H1 (cell line): ENCODE measurements at regions not wholly inside any gene's neighbourhood (a gene's known extent, or its start where the extent isn't known, plus 50 kb on each side); places are given as distances from the start of the nearest gene placed in this dataset.

ENCODE experiments used
- CTCF ChIA-PET: fragments of 300-600 bp; sonication (Branson Sonifier 250); formaldehyde crosslinking; loops from one replicate; lab custom pipeline; 2021; ENCODE audit not compliant: partially characterized antibody; lab: Charles Lee
- POLR2A ChIA-PET: fragments of 300-600 bp; sonication (Branson Sonifier 250); formaldehyde crosslinking; loops from one replicate; lab custom pipeline; 2021; ENCODE audit warnings: inconsistent platforms; ENCODE audit not compliant: partially characterized antibody; lab: Charles Lee
- DNase-seq, 2 experiments: peaks; one replicate each; pipeline versions ENCODE4 v3.0.0 to v3.0.0-alpha.2; 2010 to 2022; ENCODE audit warnings: low spot score in 2 of 2, low read depth in 1 of 2, mixed read lengths in 1 of 2
- FAIRE-seq: peaks from 2 replicates; lab custom pipeline; 2011; peaks lifted over from hg19 to GRCh38; lab: Jason Lieb, UNC
- H2AFZ ChIP-seq: 2 replicates; pipeline ENCODE4 v1.8.1; 2012; ENCODE audit warnings: low read length, inconsistent platforms
- H2AK5ac ChIP-seq: 2 replicates; pipeline ENCODE4 v1.6.1; 2013; ENCODE audit warnings: low read depth, low read length
- H2BK120ac ChIP-seq: replicated peaks from 2 replicates; pipeline ENCODE3; 2013; ENCODE audit warnings: low read depth, low read length, inconsistent platforms
- H2BK12ac ChIP-seq: 2 replicates; pipeline ENCODE4 v1.6.1; 2013; ENCODE audit warnings: low read depth, low read length
- H2BK15ac ChIP-seq: 2 replicates; pipeline ENCODE4 v1.6.1; 2013; ENCODE audit warnings: low read length
- H2BK20ac ChIP-seq: 2 replicates; pipeline ENCODE4 v1.6.1; 2013; ENCODE audit warnings: low read length
- H2BK5ac ChIP-seq: 2 replicates; pipeline ENCODE4 v1.6.1; 2013; ENCODE audit warnings: low read depth, low read length
- H3K14ac ChIP-seq: 2 replicates; pipeline ENCODE4 v1.6.1; 2013; ENCODE audit warnings: inconsistent platforms; ENCODE audit not compliant: insufficient read length
- H3K18ac ChIP-seq: 2 replicates; pipeline ENCODE4 v1.6.1; 2013; ENCODE audit warnings: low read length; ENCODE audit errors: extremely low read depth
- H3K23ac ChIP-seq: 2 replicates; pipeline ENCODE4 v1.6.1; 2013; ENCODE audit warnings: inconsistent platforms; ENCODE audit not compliant: insufficient read length
- H3K23me2 ChIP-seq: 2 replicates; pipeline ENCODE4 v1.6.1; 2013; ENCODE audit warnings: low read depth, low read length
- H3K27ac ChIP-seq: 2 replicates; pipeline ENCODE4 v1.6.1; 2011; ENCODE audit warnings: low read depth, low read length, inconsistent platforms
- H3K27me3 ChIP-seq, 4 experiments: replicated peaks in 1 of 4; 1 replicate in 1 of 4; 2 replicates in 3 of 4; pipeline versions ENCODE4 v1.6.1 to v1.8.1; 2011 to 2013; ENCODE audit warnings: low read length in 3 of 4, mild to moderate bottlenecking in 3 of 4, inconsistent platforms in 2 of 4, mixed read lengths in 2 of 4, moderate library complexity in 1 of 4; ENCODE audit not compliant: control insufficient read depth in 3 of 4, insufficient read depth in 3 of 4; ENCODE audit errors: extremely low read depth in 1 of 4
- H3K36me3 ChIP-seq, 4 experiments: 2 replicates each; pipeline versions ENCODE4 v1.6.1 to v1.8.1; 2011 to 2013; ENCODE audit warnings: mild to moderate bottlenecking in 4 of 4, low read length in 3 of 4, moderate library complexity in 2 of 4, control low read depth in 1 of 4, inconsistent platforms in 1 of 4; ENCODE audit not compliant: insufficient read depth in 4 of 4, control insufficient read depth in 2 of 4
- H3K4ac ChIP-seq: replicated peaks from 2 replicates; pipeline ENCODE3; 2013; ENCODE audit warnings: low read length, low read depth, mixed read lengths, inconsistent platforms; ENCODE audit not compliant: insufficient read length
- H3K4me1 ChIP-seq, 4 experiments: replicated peaks in 1 of 4; 1 replicate in 1 of 4; 2 replicates in 3 of 4; pipeline versions ENCODE4 v1.6.1 to v1.8.1; 2011 to 2013; ENCODE audit warnings: low read length in 3 of 4, inconsistent platforms in 2 of 4, mixed read lengths in 1 of 4; ENCODE audit not compliant: insufficient read depth in 4 of 4, control insufficient read depth in 3 of 4
- H3K4me2 ChIP-seq, 2 experiments: 2 replicates each; pipeline versions ENCODE4 v1.6.1 to v1.8.1; 2011 to 2013; ENCODE audit warnings: low read depth in 2 of 2, low read length in 2 of 2, control low read depth in 1 of 2, inconsistent platforms in 1 of 2, mild to moderate bottlenecking in 1 of 2; ENCODE audit not compliant: insufficient read depth in 1 of 2
- H3K4me3 ChIP-seq, 4 experiments: fragments of 200-600, 300-600 bp in 1 of 4; sonication (generic), shearing (Covaris generic), sonication (Bioruptor Twin) in 1 of 4; 2 replicates each; pipeline versions ENCODE4 v1.5.1 to v1.8.1; 2011 to 2016; ENCODE audit warnings: low read length in 4 of 4, low read depth in 3 of 4, control low read depth in 2 of 4, inconsistent platforms in 2 of 4, mild to moderate bottlenecking in 2 of 4, mixed read lengths in 1 of 4, moderate library complexity in 1 of 4; ENCODE audit not compliant: insufficient read depth in 2 of 4; ENCODE audit errors: extremely low read depth in 1 of 4
- H3K56ac ChIP-seq: replicated peaks from 2 replicates; pipeline ENCODE3; 2013; ENCODE audit warnings: low read depth, mild to moderate bottlenecking, mixed read lengths, low read length, inconsistent platforms; ENCODE audit not compliant: insufficient read length
- H3K79me1 ChIP-seq: 2 replicates; pipeline ENCODE4 v1.6.1; 2013; ENCODE audit warnings: low read depth, low read length, control low read depth
- H3K79me2 ChIP-seq, 2 experiments: 2 replicates each; pipeline versions ENCODE4 v1.6.1 to v1.8.1; 2012 to 2013; ENCODE audit warnings: low read length in 2 of 2, mild to moderate bottlenecking in 2 of 2, inconsistent platforms in 1 of 2; ENCODE audit not compliant: insufficient read depth in 2 of 2, control insufficient read depth in 1 of 2
- H3K9ac ChIP-seq, 4 experiments: replicated peaks in 1 of 4; 1 replicate in 1 of 4; 2 replicates in 3 of 4; pipeline versions ENCODE4 v1.6.1 to v1.8.1; 2011 to 2013; ENCODE audit warnings: low read depth in 3 of 4, low read length in 3 of 4, control low read depth in 2 of 4, mild to moderate bottlenecking in 2 of 4, moderate library complexity in 2 of 4, inconsistent platforms in 1 of 4; ENCODE audit errors: extremely low read depth in 1 of 4
- H3K9me3 ChIP-seq, 2 experiments: 2 replicates each; pipeline versions ENCODE4 v1.6.1 to v1.8.1; 2012 to 2013; ENCODE audit warnings: mild to moderate bottlenecking in 2 of 2, moderate library complexity in 2 of 2, control low read depth in 1 of 2, inconsistent platforms in 1 of 2, low read depth in 1 of 2, low read length in 1 of 2, mixed read lengths in 1 of 2; ENCODE audit not compliant: insufficient read depth in 2 of 2
- H4K20me1 ChIP-seq, 2 experiments: replicated peaks in 1 of 2; 2 replicates each; pipeline versions ENCODE3 to v1.8.1; 2011 to 2013; ENCODE audit warnings: inconsistent platforms in 2 of 2, low read length in 2 of 2, mild to moderate bottlenecking in 1 of 2; ENCODE audit not compliant: insufficient read depth in 2 of 2, control insufficient read depth in 1 of 2
- H4K5ac ChIP-seq: 2 replicates; pipeline ENCODE4 v1.6.1; 2013; ENCODE audit warnings: low read length, low read depth, mixed read lengths, inconsistent platforms; ENCODE audit not compliant: insufficient read length
- H4K8ac ChIP-seq: 2 replicates; pipeline ENCODE4 v1.8.0; 2013; ENCODE audit warnings: mild to moderate bottlenecking, moderate library complexity, low read length, inconsistent platforms; ENCODE audit not compliant: insufficient read depth; ENCODE audit errors: extremely low read depth
- H4K91ac ChIP-seq: replicated peaks from 2 replicates; pipeline ENCODE3; 2013; ENCODE audit warnings: low read length, mixed read lengths, inconsistent platforms; ENCODE audit not compliant: insufficient read length
- CBX8 ChIP-seq: fragments of 300-800, 300-1000 bp; sonication (generic); IDR thresholded peaks from 2 replicates; pipeline ENCODE4 v1.7.1; 2016; ENCODE audit warnings: low read depth, low read length, borderline replicate concordance
- MAFK ChIP-seq: IDR thresholded peaks from 2 replicates; pipeline ENCODE4 v1.6.1; 2012; ENCODE audit warnings: low read depth, mild to moderate bottlenecking, improper control_type of control experiment, low read length
- WGBS, 2 experiments: shearing (Covaris generic) in 1 of 2; methylation state at CpG; one replicate each; pipeline versions ENCODE4 v1.1.6 to v1.1.7; 2013 to 2015; ENCODE audit warnings: low lambda C conversion rate in 2 of 2, mixed read lengths in 2 of 2, inconsistent platforms in 1 of 2, low coverage in 1 of 2, missing lambda C conversion rate in 1 of 2; ENCODE audit not compliant: insufficient replicate concordance in 2 of 2, insufficient coverage in 1 of 2, insufficient read length in 1 of 2; ENCODE audit errors: extremely low coverage in 1 of 2, missing lambda C conversion rate in 1 of 2; 5-methylcytosine and 5-hydroxymethylcytosine counted together

DNA sequence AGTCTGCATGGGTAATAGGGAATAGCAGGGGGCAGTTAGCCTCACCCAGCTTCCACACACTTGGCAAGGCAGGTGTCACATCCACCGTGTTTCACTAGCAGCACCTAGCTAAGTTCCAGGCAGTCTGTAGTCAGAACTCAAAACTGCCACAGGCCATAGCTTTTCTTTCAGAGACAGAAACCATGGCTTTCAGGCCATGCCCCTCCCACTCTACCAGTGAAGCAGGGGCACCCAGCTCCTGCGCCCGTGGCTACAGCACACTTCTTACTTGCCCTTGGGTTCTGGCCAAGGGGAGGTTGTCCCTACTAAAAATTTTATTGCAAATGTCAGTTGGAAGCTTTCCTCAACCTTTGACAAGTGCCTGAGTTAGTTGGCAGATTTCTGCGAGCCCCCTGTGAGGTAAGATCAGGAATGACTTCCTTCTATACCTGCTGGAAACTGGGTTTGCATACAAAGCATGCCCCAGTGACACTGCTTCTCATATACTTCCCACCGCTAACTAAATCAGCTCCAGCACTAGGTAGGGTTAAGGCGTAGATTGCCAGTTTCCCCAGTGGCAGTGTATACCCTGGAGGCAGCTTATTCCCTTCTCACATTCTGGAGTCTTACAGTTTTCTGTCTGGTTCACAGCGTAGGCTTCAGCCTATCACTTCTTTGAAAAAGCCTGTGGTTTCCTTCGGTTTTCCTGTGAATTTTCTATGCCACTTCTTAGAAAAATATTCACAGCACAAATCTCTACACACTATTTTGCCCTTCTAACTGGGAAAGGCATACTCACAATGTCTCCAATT is 139.0 kb upstream of the LUZP2 start:
- WGBS, 2 experiments: 92% methylated on average over 8 of the region's 8 CpGs; no CpG with 5 or more reads in 1 of the 2 experiments
- no peak overlapping the region for H3K23ac ChIP-seq
- H3K4me1 ChIP-seq: no peaks in the 10 kb centered on the region
- ChIA-PET POLR2A (no interaction called here), CTCF (interaction anchor here (1.5 kb wide), 2 partner anchors 9 to 17 kb away, joined by 4 to 5 read pairs; no protein-coding TSS in a partner anchor)
- no peaks in the 10 kb centered on the region for H3K36me3 ChIP-seq
- no peak overlapping the region for H3K56ac ChIP-seq
- H3K9me3 ChIP-seq: no peaks in the 10 kb centered on the region
- no peak overlapping the region for H3K18ac ChIP-seq
- no peaks in the 10 kb centered on the region for H3K79me1 ChIP-seq
- H4K5ac ChIP-seq: no peak overlapping the region
- no peak overlapping the region for H3K4me2 ChIP-seq
- FAIRE-seq (no peak), DNase-seq (no peak)
- no peaks in the 10 kb centered on the region for H4K20me1 ChIP-seq
- no peak overlapping the region for H3K4me3 ChIP-seq
- H2AFZ ChIP-seq: peak overlapping the region; percentile 88; the same call in 1 of the 2 replicates
- H3K27me3 ChIP-seq: no peaks in the 10 kb centered on the region
- no peak overlapping the region for H2BK120ac ChIP-seq
- H2BK5ac ChIP-seq: no peak overlapping the region
- no peak overlapping the region for H2BK20ac ChIP-seq
- peak overlapping the region; percentile 38; the same call in 1 of the 2 replicates for H4K8ac ChIP-seq
- no peaks in the 10 kb centered on the region for H3K79me2 ChIP-seq
- no peak overlapping the region for H4K91ac ChIP-seq
- H3K4ac ChIP-seq: no peak overlapping the region
- H2BK12ac ChIP-seq: no peak overlapping the region
- H2AK5ac ChIP-seq: no peak overlapping the region
- H3K9ac ChIP-seq: no peak overlapping the region
- H3K27ac ChIP-seq: no peak overlapping the region
- no peak overlapping the region for H3K14ac ChIP-seq
- no peaks in the 10 kb centered on the region for H3K23me2 ChIP-seq
- no peak overlapping the region for H2BK15ac ChIP-seq
- TF ChIP-seq CBX8 (no peak), MAFK (no peak)
